AG09309 (cell line): ENCODE measurements at regions not wholly inside any gene's neighbourhood (a gene's known extent, or its start where the extent isn't known, plus 50 kb on each side); places are given as distances from the start of the nearest gene placed in this dataset.
"Not testable (repeated sequence)": the region's sequence is repeated elsewhere in the genome, so short reads cannot be mapped to it uniquely, and the experiment has no call there.

Experiments used
- DNase-seq: peaks from one replicate; pipeline ENCODE4 v3.0.0-alpha.2; 2010; ENCODE audit warnings: low read depth
- H3K4me3 ChIP-seq: 2 replicates; pipeline ENCODE4 v1.5.1; 2011; ENCODE audit warnings: mild to moderate bottlenecking, low read depth, low read length, moderate library complexity; ENCODE audit not compliant: control insufficient read depth
- TF ChIP-seq, protein P1 (sequence below): IDR thresholded peaks from 2 replicates; pipeline ENCODE4 v1.5.1; 2011; ENCODE audit warnings: mild to moderate bottlenecking, low read depth, low read length, inconsistent platforms; ENCODE audit not compliant: insufficient read depth, control insufficient read depth; ENCODE audit errors: missing control alignments

DNA sequence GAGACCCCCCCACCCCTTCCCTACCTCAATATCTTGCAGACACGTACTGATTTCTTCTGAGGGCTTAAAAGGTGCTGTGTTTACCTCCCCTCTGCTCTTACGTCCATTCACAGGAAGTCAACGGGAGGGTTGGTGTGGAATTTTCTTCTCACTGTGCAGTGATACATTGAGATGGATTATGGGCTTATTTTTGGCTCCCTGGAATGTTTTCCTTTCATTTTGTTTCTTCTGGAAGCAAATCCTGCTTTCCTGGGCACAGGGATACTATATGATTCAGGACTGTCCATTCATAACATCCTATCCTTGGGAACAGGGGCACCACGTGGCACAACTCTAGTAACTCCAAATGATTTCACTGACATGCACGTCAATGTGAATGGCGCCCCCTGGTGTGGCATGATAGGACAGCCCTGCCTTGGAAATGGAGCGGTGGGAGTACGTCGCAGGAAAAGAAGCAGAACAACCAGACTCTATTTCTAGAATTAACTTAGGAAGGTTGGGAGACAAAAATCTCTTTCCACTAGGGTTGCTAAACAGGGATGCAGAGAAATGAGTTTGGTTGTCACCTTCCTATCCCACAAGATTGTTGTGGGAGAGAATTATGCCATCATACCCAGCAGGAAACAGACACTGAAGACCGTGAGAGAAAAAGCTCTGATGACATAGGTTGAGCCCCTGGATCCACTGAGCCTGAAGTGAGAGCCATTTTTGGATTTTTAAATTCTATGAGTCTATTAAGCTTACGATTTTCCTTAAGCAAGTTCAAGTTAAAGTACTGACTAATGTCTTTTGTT lies 146.5 kb upstream of the RAG2 start:
- no peak overlapping the region for H3K4me3 ChIP-seq
- DNase-seq, result peak; percentile 23
- TF ChIP-seq, protein P1, sequence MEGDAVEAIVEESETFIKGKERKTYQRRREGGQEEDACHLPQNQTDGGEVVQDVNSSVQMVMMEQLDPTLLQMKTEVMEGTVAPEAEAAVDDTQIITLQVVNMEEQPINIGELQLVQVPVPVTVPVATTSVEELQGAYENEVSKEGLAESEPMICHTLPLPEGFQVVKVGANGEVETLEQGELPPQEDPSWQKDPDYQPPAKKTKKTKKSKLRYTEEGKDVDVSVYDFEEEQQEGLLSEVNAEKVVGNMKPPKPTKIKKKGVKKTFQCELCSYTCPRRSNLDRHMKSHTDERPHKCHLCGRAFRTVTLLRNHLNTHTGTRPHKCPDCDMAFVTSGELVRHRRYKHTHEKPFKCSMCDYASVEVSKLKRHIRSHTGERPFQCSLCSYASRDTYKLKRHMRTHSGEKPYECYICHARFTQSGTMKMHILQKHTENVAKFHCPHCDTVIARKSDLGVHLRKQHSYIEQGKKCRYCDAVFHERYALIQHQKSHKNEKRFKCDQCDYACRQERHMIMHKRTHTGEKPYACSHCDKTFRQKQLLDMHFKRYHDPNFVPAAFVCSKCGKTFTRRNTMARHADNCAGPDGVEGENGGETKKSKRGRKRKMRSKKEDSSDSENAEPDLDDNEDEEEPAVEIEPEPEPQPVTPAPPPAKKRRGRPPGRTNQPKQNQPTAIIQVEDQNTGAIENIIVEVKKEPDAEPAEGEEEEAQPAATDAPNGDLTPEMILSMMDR, result peak; percentile 76

DNA sequence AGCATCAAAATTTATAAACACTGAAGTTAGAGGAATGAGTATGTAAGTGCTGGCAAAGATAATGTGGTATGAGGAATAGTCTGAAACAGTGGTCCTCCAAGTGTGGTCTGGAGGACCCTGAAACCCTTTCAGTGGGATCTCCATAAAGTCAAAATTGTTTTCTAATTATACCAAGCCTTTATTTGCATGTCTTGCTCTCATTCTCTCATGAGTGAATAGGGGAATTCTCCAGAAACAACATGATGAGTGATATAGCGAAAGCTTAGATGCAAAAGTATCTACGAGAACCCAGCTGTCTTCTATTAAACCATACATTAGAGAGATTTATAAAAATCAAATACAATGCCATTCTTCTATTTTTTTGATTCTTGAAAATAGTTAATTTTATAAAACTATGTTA lies 145.0 kb upstream of the RAG2 start:
- no peak overlapping the region for H3K4me3 ChIP-seq
- TF ChIP-seq, protein P1, result no peak
- no peak for DNase-seq

DNA sequence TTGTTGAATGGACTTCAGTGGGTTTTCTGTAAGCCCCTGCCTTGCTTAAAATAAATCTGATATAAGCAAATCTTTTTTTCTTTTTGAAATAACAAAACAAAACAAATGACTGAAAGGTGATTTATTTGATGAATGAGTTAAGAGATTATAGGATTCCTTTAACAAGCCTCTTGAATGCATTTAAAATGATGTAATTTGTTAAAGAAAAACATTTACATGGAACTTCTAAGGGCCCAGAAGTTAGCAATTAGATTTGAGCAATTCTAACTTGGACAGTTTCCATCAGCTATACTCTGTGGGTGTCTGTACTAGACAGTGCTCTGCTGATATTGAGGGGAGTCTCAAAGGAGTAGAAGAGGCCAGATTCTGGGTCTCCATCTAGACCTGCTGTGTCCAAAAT lies 143.5 kb upstream of the RAG2 start:
- no peak overlapping the region for H3K4me3 ChIP-seq
- DNase-seq, result no peak
- TF ChIP-seq, protein P1, result no peak

DNA sequence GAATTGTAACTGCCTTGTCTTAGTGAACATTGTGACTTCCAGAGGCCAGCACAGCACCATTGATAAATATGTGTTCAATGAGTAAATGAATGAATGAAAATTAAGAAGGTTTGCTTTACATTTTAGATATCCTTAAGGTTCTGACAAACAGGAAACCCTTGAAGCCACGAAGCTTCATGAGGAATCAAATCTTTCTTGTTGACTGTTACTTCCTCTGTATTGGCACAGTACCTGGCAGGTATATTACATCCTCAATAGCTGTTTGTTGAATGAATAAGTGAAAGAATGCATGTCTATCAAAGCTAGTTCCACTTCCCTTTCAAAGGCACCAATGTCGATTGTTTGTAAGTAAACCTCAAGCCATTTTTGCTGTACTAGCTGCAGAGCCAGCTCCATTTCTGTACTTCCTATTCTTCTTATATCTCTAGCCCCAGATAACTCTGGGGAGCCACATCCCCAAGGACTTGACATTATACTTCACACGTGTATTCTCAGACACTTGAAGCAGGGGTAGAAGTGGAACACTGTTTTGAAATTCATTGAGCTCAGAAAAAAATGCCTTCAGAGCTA lies 140.3 kb upstream of the RAG2 start:
- H3K4me3 ChIP-seq, result no peak overlapping the region
- no peak for DNase-seq
- TF ChIP-seq, protein P1, result no peak

DNA sequence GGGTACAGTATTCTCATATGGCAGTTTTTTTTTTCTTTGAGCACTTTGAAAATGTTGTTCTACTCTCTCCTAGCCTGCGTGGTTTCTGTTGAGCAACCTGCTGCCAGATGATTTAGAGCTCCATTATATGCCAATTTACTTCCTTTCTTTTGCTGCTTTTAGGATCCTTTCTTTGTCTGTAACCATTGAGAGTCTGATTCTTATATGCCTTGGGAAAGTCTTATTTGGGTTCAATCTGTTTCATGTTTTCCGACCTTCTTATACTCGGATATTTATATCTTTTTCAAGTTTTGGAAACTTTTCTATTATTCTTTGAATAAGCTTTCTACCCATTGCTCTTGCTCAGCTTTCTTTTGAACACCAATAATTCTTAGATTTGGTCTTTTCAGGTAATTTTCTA lies 138.1 kb upstream of the RAG2 start:
- H3K4me3 ChIP-seq, result no peak overlapping the region
- DNase-seq, result no peak
- TF ChIP-seq, protein P1, result no peak

DNA sequence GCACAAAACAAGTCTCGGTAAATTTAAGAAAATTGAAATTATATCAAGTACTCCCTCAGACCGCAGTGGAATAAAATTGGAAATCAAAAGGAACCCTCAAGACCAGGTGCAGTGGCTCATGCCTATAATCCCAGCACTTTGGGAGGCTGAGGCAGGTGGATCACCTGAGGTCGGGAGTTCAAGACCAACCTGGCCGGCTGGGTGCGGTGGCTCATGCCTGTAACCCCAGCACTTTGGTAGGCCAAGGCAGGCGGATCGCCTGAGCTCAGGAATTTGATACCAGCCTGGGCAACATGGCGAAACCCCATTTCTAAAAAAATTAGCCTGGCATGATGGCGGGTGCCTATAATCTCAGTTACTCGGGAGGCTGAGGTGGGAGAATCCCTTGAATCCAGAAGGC lies 135.7 kb upstream of the RAG2 start:
- not testable (repeated sequence) for DNase-seq

DNA sequence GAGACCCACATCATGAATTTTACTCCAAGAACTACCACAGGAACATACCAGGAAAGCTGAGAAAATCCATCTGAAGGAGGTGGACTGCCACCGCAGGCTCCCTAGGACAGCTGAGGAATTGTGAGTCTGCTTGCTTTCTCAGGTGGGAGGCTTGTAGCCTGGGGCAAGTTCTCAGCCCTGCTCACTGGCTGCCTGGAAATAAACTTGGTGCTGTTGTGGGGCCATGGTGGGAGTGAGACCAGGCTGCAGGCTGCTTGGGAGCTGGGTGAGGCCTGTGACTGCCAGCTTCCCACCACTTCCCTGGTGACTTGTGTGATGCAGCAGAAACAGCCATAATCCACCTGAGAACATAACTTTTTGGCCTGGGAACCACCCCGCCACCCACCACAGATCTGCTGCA lies 132.7 kb upstream of the RAG2 start:
- DNase-seq, result no peak
- H3K4me3 ChIP-seq, result no peak overlapping the region
- TF ChIP-seq, protein P1, result no peak

More for the DNA sequence above, 135.7 kb upstream of the RAG2 start:
- not testable (repeated sequence) for H3K4me3 ChIP-seq
